ENCODE measurements at regions not wholly inside any gene's neighbourhood (a gene's known extent, or its start where the extent isn't known, plus 50 kb on each side); places are given as distances from the start of the nearest gene placed in this dataset.

- H3K4me3 ChIP-seq (ENCODE audit: extremely low read depth in 1 of 4, insufficient read depth in 2 of 4, low read depth in 3 of 4, low read length in 4 of 4), result no peak overlapping the region
- H4K91ac ChIP-seq (replicated peaks; ENCODE audit: insufficient read length, low read length), result no peak overlapping the region
- H2BK20ac ChIP-seq (ENCODE audit: low read length), result no peak overlapping the region
- peaks cover 0 to 7% (median 3%) of the 10 kb centered on the region in 4 experiments; a peak in 6 of 7 replicates for H3K4me1 ChIP-seq (replicated peaks in 1 of 4; ENCODE audit: control insufficient read depth in 3 of 4, insufficient read depth in 4 of 4, low read length in 3 of 4)
- no peak overlapping the region for H3K18ac ChIP-seq (ENCODE audit: extremely low read depth, low read length)
- no peak overlapping the region for H3K27ac ChIP-seq (ENCODE audit: low read depth, low read length)
- no peak overlapping the region for H2BK15ac ChIP-seq (ENCODE audit: low read length)
- no peak overlapping the region for H2BK5ac ChIP-seq (ENCODE audit: low read depth, low read length)
- H3K56ac ChIP-seq (replicated peaks; ENCODE audit: insufficient read length, low read depth, low read length), result no peak overlapping the region
- POLR2A ChIA-PET (ENCODE audit: partially characterized antibody), result no interaction called here
- no peaks in the 10 kb centered on the region for H3K36me3 ChIP-seq (ENCODE audit: control insufficient read depth in 2 of 4, insufficient read depth in 4 of 4, low read length in 3 of 4)
- H2AK5ac ChIP-seq (ENCODE audit: low read depth, low read length), result no peak overlapping the region
- WGBS, 2 experiments (ENCODE audit: extremely low coverage in 1 of 2, insufficient coverage in 1 of 2, insufficient read length in 1 of 2, insufficient replicate concordance in 2 of 2, low coverage in 1 of 2, low lambda C conversion rate in 2 of 2, missing lambda C conversion rate in 1 of 2), result 77% methylated on average over 4 of the region's 4 CpGs; no CpG with 5 or more reads in 1 of the 2 experiments
- H2BK120ac ChIP-seq (replicated peaks; ENCODE audit: low read depth, low read length), result no peak overlapping the region
- H3K9ac ChIP-seq (replicated peaks in 1 of 4; ENCODE audit: extremely low read depth in 1 of 4, low read depth in 3 of 4, low read length in 3 of 4), result no peak overlapping the region
- H3K4me2 ChIP-seq (ENCODE audit: insufficient read depth in 1 of 2, low read depth in 2 of 2, low read length in 2 of 2), result no peak overlapping the region
- H2AFZ ChIP-seq (ENCODE audit: low read length), result no peak overlapping the region
- no peaks in the 10 kb centered on the region for H4K20me1 ChIP-seq (replicated peaks in 1 of 2; ENCODE audit: control insufficient read depth in 1 of 2, insufficient read depth in 2 of 2, low read length in 2 of 2)
- no peaks in the 10 kb centered on the region for H3K79me1 ChIP-seq (ENCODE audit: low read depth, low read length)
- H3K4ac ChIP-seq (replicated peaks; ENCODE audit: insufficient read length, low read depth, low read length), result no peak overlapping the region
- H3K27me3 ChIP-seq (replicated peaks in 1 of 4; ENCODE audit: control insufficient read depth in 3 of 4, extremely low read depth in 1 of 4, insufficient read depth in 3 of 4, low read length in 3 of 4), result no peaks in the 10 kb centered on the region; a peak in 2 of 7 replicates
- no peak overlapping the region for H4K5ac ChIP-seq (ENCODE audit: insufficient read length, low read depth, low read length)
- H3K79me2 ChIP-seq (ENCODE audit: control insufficient read depth in 1 of 2, insufficient read depth in 2 of 2, low read length in 2 of 2), result no peaks in the 10 kb centered on the region
- H3K9me3 ChIP-seq (ENCODE audit: insufficient read depth in 2 of 2, low read depth in 1 of 2, low read length in 1 of 2), result no peaks in the 10 kb centered on the region
- no peak overlapping the region for H2BK12ac ChIP-seq (ENCODE audit: low read depth, low read length)
- CTCF ChIA-PET (ENCODE audit: partially characterized antibody), result interaction anchor here (0.7 to 2.4 kb wide), 35 partner anchors 10 to 392 kb away, joined by 3 to 7 read pairs (median 3); no protein-coding TSS in a partner anchor
- no peak overlapping the region for H3K14ac ChIP-seq (ENCODE audit: insufficient read length)
- DNase-seq (ENCODE audit: low read depth in 1 of 2, low spot score in 2 of 2), result peak; percentile 15 to 73
- peak; percentile 32 for FAIRE-seq
- no peak overlapping the region for H3K23ac ChIP-seq (ENCODE audit: insufficient read length)
- no peaks in the 10 kb centered on the region for H3K23me2 ChIP-seq (ENCODE audit: low read depth, low read length)
- H4K8ac ChIP-seq (ENCODE audit: extremely low read depth, insufficient read depth, low read length), result no peak overlapping the region
- TF ChIP-seq RAD21 (IDR thresholded peaks at IDR 0.05 in 1 of 2, conservative IDR thresholded peaks at IDR 0.05 in 1 of 2; ENCODE audit: low read depth in 2 of 2, low read length in 2 of 2) (peak; percentile 65 to 79), EGR1 (IDR thresholded peaks at IDR 0.05; ENCODE audit: borderline replicate concordance, low read depth, low read length) (0 out of 2 replicates have a peak, but pooled peaks have one; percentile 28), NANOG (IDR thresholded peaks at IDR 0.05; ENCODE audit: insufficient read depth, low read depth, low read length, poor library complexity, severe bottlenecking) (no peak), ZNF274 (IDR thresholded peaks at IDR 0.05; ENCODE audit: borderline replicate concordance, extremely low read depth, low read length) (no peak), ASH2L (IDR thresholded peaks at IDR 0.05; ENCODE audit: low read length) (no peak), YY1 (IDR thresholded peaks at IDR 0.05; ENCODE audit: low read depth, low read length) (0 out of 2 replicates have a peak, but pooled peaks have one; percentile 44), CTCF (IDR thresholded peaks at IDR 0.05; ENCODE audit: control extremely low read depth in 1 of 3, insufficient read depth in 1 of 3, low read depth in 1 of 3, low read length in 3 of 3) (peak; percentile 62 to 70 (median 69)), POLR2AphosphoS5 (IDR thresholded peaks at IDR 0.05; ENCODE audit: low read depth, low read length) (no peak), SRF (IDR thresholded peaks at IDR 0.05; ENCODE audit: low read depth, low read length) (no peak), EP300 (IDR thresholded peaks at IDR 0.05; ENCODE audit: borderline replicate concordance in 1 of 2, low read depth in 2 of 2, low read length in 2 of 2) (peak in 1 of 2 experiments; percentile 25; a peak in 1 of 3 replicates), SP1 (IDR thresholded peaks at IDR 0.05; ENCODE audit: low read depth, low read length) (no peak)
Observed at GRCh38 chr1:17909634-17910033, 154.5 kb downstream of the ACTL8 start.
